HCT116 (cell line): ENCODE measurements at regions not wholly inside any gene's neighbourhood (a gene's known extent, or its start where the extent isn't known, plus 50 kb on each side); places are given as distances from the start of the nearest gene placed in this dataset.

Experiments used
- ATAC-seq: fragments of 200-7000 bp; cut with Tn5 transposase; 2 replicates; pipeline ENCODE4 v1.9.1; 2020; ENCODE audit warnings: mild to moderate bottlenecking, moderate library complexity
- BruUV-seq: library from RNA; stranded (reverse); fragments of 400-500 nt; replicated peaks from 2 replicates; lab custom pipeline; 2021; lab: Mats Ljungman, UMichigan
- CTCF ChIA-PET: fragments of 300-600 bp; sonication (Branson Sonifier 250); formaldehyde crosslinking; loops from one replicate; lab custom pipeline; 2021; ENCODE audit warnings: antibody characterized with exemption; lab: Charles Lee
- POLR2A ChIA-PET: fragments of 300-600, 350-600 bp; sonication (Branson Sonifier 250); formaldehyde crosslinking; loops from one replicate; lab custom pipeline; 2021; ENCODE audit warnings: antibody characterized with exemption; lab: Charles Lee
- RAD21 ChIA-PET, 2 experiments: fragments of 300-600 bp; sonication (Branson Sonifier 250); formaldehyde crosslinking; loops; one replicate each; lab custom pipeline; 2023; ENCODE audit warnings: low total read pairs in 2 of 2; ENCODE audit not compliant: uncharacterized antibody in 2 of 2, unreplicated experiment in 2 of 2, low non-redundant PET in 1 of 2; lab: Charles Lee
- DNase-seq: peaks from one replicate; pipeline ENCODE4 v3.0.0-alpha.2; 2010; ENCODE audit warnings: low read depth, low spot score
- H2AFZ ChIP-seq: fragments of 200-600 bp; shearing (Covaris generic), sonication (generic); 2 replicates; pipeline ENCODE4 v1.6.1; 2017; ENCODE audit warnings: low read depth, mixed run types, mixed read lengths, antibody characterized with exemption, low read length; ENCODE audit not compliant: poor library complexity, severe bottlenecking
- H3K27ac ChIP-seq: 2 replicates; pipeline ENCODE4 v1.5.1; 2012; ENCODE audit warnings: low read depth, low read length
- H3K27me3 ChIP-seq: fragments of 200-600 bp; sonication (generic); 2 replicates; pipeline ENCODE4 v1.6.1; 2016; ENCODE audit warnings: mixed run types, low read length, mixed read lengths; ENCODE audit not compliant: insufficient read depth
- H3K36me3 ChIP-seq, 2 experiments: fragments of 200-500 bp in 1 of 2; fragments of 200-600 bp in 1 of 2; sonication (Bioruptor generic) in 1 of 2; sonication (generic) in 1 of 2; 2 replicates each; pipeline versions ENCODE4 v1.5.1 to v1.6.1; 2014 to 2016; ENCODE audit warnings: low read length in 2 of 2, inconsistent platforms in 1 of 2, mixed read lengths in 1 of 2, mixed run types in 1 of 2; ENCODE audit not compliant: insufficient read depth in 2 of 2, control insufficient read depth in 1 of 2
- H3K4me1 ChIP-seq, 2 experiments: fragments of 200-600 bp in 1 of 2; sonication (generic) in 1 of 2; 2 replicates each; pipeline versions ENCODE4 v1.5.1 to v1.6.1; 2012 to 2017; ENCODE audit warnings: low read length in 2 of 2, inconsistent platforms in 1 of 2, mild to moderate bottlenecking in 1 of 2, mixed read lengths in 1 of 2, mixed run types in 1 of 2, moderate library complexity in 1 of 2; ENCODE audit not compliant: insufficient read depth in 2 of 2, control insufficient read depth in 1 of 2
- H3K4me2 ChIP-seq: fragments of 200-600 bp; sonication (generic); 2 replicates; pipeline ENCODE4 v1.6.1; 2017; ENCODE audit warnings: mixed run types, low read length, mixed read lengths
- H3K4me3 ChIP-seq, 2 experiments: fragments of 200-600 bp in 1 of 2; sonication (generic) in 1 of 2; replicated peaks in 1 of 2; 2 replicates each; pipeline ENCODE4 v1.5.1; 2011 to 2016; ENCODE audit warnings: low read length in 2 of 2, control low read depth in 1 of 2, low read depth in 1 of 2, mild to moderate bottlenecking in 1 of 2, mixed read lengths in 1 of 2, mixed run types in 1 of 2
- H3K79me2 ChIP-seq: fragments of 200-600 bp; sonication (generic); 2 replicates; pipeline ENCODE4 v1.6.1; 2017; ENCODE audit warnings: mild to moderate bottlenecking, mixed run types, low read length, moderate library complexity, mixed read lengths; ENCODE audit not compliant: insufficient read depth
- H3K9ac ChIP-seq: fragments of 200-600 bp; sonication (generic); 2 replicates; pipeline ENCODE4 v1.6.1; 2016; ENCODE audit warnings: low read length, mixed read lengths
- H3K9me2 ChIP-seq: fragments of 200-600 bp; sonication (generic), shearing (Covaris generic); 2 replicates; pipeline ENCODE4 v1.6.1; 2017; ENCODE audit warnings: mixed run types, mild to moderate bottlenecking, moderate library complexity; ENCODE audit not compliant: insufficient read depth
- H3K9me3 ChIP-seq, 2 experiments: fragments of 200-500 bp in 1 of 2; fragments of 200-600 bp in 1 of 2; sonication (Bioruptor generic) in 1 of 2; sonication (generic) in 1 of 2; 2 replicates each; pipeline ENCODE4 v1.6.1; 2014 to 2017; ENCODE audit warnings: low read length in 2 of 2, mixed read lengths in 2 of 2, inconsistent platforms in 1 of 2, low read depth in 1 of 2, mild to moderate bottlenecking in 1 of 2, mixed run types in 1 of 2, moderate library complexity in 1 of 2; ENCODE audit not compliant: control insufficient read depth in 1 of 2, insufficient read depth in 1 of 2
- H4K20me1 ChIP-seq: fragments of 200-600 bp; sonication (generic), shearing (Covaris generic); 2 replicates; pipeline ENCODE4 v1.6.1; 2017; ENCODE audit warnings: mixed run types, mild to moderate bottlenecking, moderate library complexity; ENCODE audit not compliant: insufficient read depth
- CBX3 ChIP-seq: IDR thresholded peaks from 2 replicates; pipeline ENCODE4 v1.6.1; 2012; ENCODE audit warnings: low read depth
- EGR1 ChIP-seq: IDR thresholded peaks from 2 replicates; pipeline ENCODE4 v1.6.1; 2012; ENCODE audit warnings: low read depth
- ELF1 ChIP-seq: IDR thresholded peaks from 2 replicates; pipeline ENCODE4 v1.6.1; 2012; ENCODE audit warnings: low read depth, borderline replicate concordance
- EZH2 ChIP-seq: fragments of 200-600 bp; sonication (generic); IDR thresholded peaks from 2 replicates; pipeline ENCODE4 v1.6.1; 2017; ENCODE audit warnings: antibody characterized with exemption, mixed run types
- EZH2phosphoT487 ChIP-seq: fragments of 200-600 bp; IDR thresholded peaks from 2 replicates; pipeline ENCODE4 v1.6.1; 2018; ENCODE audit warnings: antibody characterized with exemption, borderline replicate concordance
- FOSL1 ChIP-seq: IDR thresholded peaks from 2 replicates; pipeline ENCODE4 v1.6.1; 2012; ENCODE audit warnings: low read depth
- JUND ChIP-seq: IDR thresholded peaks from 2 replicates; pipeline ENCODE4 v1.6.1; 2012
- POLR2A ChIP-seq: IDR thresholded peaks from 2 replicates; pipeline ENCODE4 v1.7.0; 2011; ENCODE audit warnings: borderline replicate concordance; ENCODE audit not compliant: insufficient read depth, insufficient read length; ENCODE audit errors: extremely low read depth
- POLR2AphosphoS5 ChIP-seq: IDR thresholded peaks from 2 replicates; pipeline ENCODE4 v1.6.1; 2011; ENCODE audit warnings: mild to moderate bottlenecking, low read depth, low read length, moderate library complexity
- RAD21 ChIP-seq: IDR thresholded peaks from 2 replicates; pipeline ENCODE4 v1.6.1; 2012; ENCODE audit warnings: low read depth, mild to moderate bottlenecking
- SIN3A ChIP-seq: IDR thresholded peaks from 2 replicates; pipeline ENCODE4 v1.6.1; 2012; ENCODE audit warnings: low read depth
- SP1 ChIP-seq: IDR thresholded peaks from 2 replicates; pipeline ENCODE4 v1.6.1; 2012; ENCODE audit warnings: low read depth
- SRF ChIP-seq: IDR thresholded peaks from 2 replicates; pipeline ENCODE4 v1.6.1; 2012; ENCODE audit warnings: low read depth
- TCF7L2 ChIP-seq: IDR thresholded peaks from 2 replicates; pipeline ENCODE4 v1.7.0; 2011; ENCODE audit warnings: borderline replicate concordance, inconsistent platforms; ENCODE audit not compliant: insufficient read depth, insufficient read length; ENCODE audit errors: extremely low read depth
- YY1 ChIP-seq: IDR thresholded peaks from 2 replicates; pipeline ENCODE4 v1.6.1; 2011; ENCODE audit warnings: low read length, low read depth, moderate library complexity, mild to moderate bottlenecking; ENCODE audit not compliant: insufficient replicate concordance; ENCODE audit errors: extremely low read depth
- ZNF274 ChIP-seq: fragments of 200-500 bp; sonication (Bioruptor generic); IDR thresholded peaks from 2 replicates; pipeline ENCODE4 v1.6.1; 2014; ENCODE audit warnings: mild to moderate bottlenecking, low read depth, low read length, inconsistent platforms
- intact Hi-C: fragments of 100-400 bp; cut with micrococcal nuclease; formaldehyde crosslinking; loops from 2 replicates; pipeline ENCODE4 v1.10.0; 2022
- TF ChIP-seq, protein P1 (sequence below): IDR thresholded peaks from 2 replicates; pipeline ENCODE4 v1.6.1; 2011; ENCODE audit warnings: mild to moderate bottlenecking, low read length, moderate library complexity; ENCODE audit not compliant: insufficient replicate concordance; ENCODE audit errors: extremely low read depth

DNA sequence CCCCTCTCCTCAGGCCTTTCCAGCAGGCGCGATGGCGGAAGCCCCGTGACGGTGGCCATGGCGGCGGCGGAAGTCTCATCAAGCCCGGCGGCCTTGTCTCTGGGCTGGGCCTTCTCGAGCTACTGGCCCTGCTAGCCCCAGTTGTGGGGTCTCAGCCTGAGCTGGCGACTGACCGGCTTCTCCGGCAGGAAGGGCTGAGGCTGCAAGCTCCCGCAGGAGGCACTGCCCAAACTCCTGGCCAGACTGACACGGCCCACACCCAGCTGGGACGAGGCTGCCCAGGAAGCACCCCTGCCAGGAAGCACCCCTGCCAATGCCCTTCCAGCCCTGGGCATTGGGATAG is 88.5 kb upstream of the ANKH start (continued):
- TF ChIP-seq ZNF274 = no peak
- no peak for TF ChIP-seq POLR2A
- no peak for TF ChIP-seq EZH2phosphoT487
- no peak for TF ChIP-seq TCF7L2

DNA sequence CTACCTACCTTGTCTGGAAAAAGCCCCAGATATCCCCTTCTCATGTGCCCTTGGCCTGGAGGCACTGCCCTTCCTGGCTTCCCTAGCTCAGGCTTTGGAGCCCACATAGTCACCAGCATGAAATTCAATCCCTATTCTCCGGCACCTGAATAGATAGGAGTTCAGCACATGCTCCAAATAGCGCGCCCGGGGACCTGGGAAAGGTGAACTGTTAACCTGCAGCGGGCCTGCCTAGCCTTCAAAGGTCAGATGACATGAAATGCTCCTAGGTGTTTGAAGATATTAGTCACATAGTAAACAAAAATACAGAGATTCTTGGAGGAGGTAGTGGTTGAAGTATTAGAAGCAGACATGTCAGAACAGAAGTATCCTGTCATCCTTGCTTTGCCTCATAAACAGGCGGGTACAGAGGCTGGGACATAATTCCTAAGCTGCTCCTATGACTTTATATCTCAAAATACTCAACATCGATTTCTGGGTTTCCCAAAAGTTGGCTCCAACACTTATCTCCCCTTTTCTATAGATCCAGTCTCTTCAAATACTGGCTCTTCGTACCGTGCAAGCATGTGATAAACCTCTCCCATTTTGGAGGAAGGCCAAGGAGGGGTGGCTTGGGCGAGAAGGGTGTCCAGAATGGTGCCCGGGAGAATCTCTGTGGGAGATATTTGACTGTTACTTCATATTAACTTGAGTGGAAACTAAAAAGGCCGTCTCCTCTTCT is 88.0 kb upstream of the ANKH start:
- Histone ChIP-seq H3K4me3 (no peak overlapping the region), H3K4me2 (0 out of 2 replicates have a peak overlapping the region, but pooled peaks have one; percentile 7), H3K79me2 (no peaks in the 10 kb centered on the region), H3K4me1 (peaks cover 6 to 7% of the 10 kb centered on the region in 2 experiments; a peak in 3 of 4 replicates), H3K27me3 (no peaks in the 10 kb centered on the region), H3K9ac (no peak overlapping the region), H3K9me2 (no peaks in the 10 kb centered on the region), H3K27ac (no peak overlapping the region), H2AFZ (no peak overlapping the region), H3K36me3 (no peaks in the 10 kb centered on the region), H4K20me1 (no peaks in the 10 kb centered on the region), H3K9me3 (no peaks in the 10 kb centered on the region)
- ChIA-PET POLR2A (no interaction called here), RAD21 (no interaction called here), CTCF (interaction anchor here (1.3 kb wide), 1 partner anchor 44 kb away, joined by 4 read pairs; no protein-coding TSS in a partner anchor)
- DNase-seq (no peak), ATAC-seq (no peak)
- BruUV-seq = no TSS peak
- no peak for TF ChIP-seq JUND
- no peak for TF ChIP-seq YY1
- no peak for TF ChIP-seq SIN3A
- intact Hi-C loops = loop anchor here (5.0 kb wide), 1 partner anchor 43 kb away; no protein-coding TSS in a partner anchor

DNA sequence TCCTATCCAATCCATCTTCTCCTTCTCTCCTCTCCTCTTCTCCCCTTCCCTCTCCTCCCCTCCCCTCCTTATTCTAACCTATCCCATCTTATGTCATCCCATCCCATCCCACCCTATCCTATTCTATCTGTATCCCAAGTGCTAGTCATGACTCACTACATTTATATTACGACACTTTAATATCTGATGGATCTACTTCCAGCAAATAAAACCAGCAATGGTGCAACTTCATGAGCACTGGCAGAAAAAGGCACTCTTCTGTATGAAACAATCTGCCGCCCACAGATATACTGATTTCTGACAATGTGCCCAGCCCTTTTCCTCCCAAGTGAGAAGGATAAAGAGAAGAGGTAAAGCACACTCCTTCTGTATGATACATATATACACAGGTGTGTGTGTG is 86.6 kb upstream of the ANKH start:
- H3K4me3 ChIP-seq = no peak overlapping the region
- CTCF ChIA-PET = interaction anchor here (1.2 kb wide), 2 partner anchors 11 to 51 kb away, joined by 4 to 5 read pairs; no protein-coding TSS in a partner anchor
- H3K4me1 ChIP-seq = peaks cover 6 to 7% of the 10 kb centered on the region in 2 experiments; a peak in 3 of 4 replicates
- TF ChIP-seq EZH2phosphoT487 (no peak), ELF1 (no peak), YY1 (no peak), EGR1 (no peak), SP1 (no peak), POLR2AphosphoS5 (no peak), SRF (no peak), TCF7L2 (no peak), EZH2 (no peak), CBX3 (no peak), FOSL1 (no peak), RAD21 (no peak), SIN3A (no peak)
- TF ChIP-seq, protein P1, sequence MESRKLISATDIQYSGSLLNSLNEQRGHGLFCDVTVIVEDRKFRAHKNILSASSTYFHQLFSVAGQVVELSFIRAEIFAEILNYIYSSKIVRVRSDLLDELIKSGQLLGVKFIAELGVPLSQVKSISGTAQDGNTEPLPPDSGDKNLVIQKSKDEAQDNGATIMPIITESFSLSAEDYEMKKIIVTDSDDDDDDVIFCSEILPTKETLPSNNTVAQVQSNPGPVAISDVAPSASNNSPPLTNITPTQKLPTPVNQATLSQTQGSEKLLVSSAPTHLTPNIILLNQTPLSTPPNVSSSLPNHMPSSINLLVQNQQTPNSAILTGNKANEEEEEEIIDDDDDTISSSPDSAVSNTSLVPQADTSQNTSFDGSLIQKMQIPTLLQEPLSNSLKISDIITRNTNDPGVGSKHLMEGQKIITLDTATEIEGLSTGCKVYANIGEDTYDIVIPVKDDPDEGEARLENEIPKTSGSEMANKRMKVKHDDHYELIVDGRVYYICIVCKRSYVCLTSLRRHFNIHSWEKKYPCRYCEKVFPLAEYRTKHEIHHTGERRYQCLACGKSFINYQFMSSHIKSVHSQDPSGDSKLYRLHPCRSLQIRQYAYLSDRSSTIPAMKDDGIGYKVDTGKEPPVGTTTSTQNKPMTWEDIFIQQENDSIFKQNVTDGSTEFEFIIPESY = no peak
- TF ChIP-seq, all 23 proteins: peak for 0
- Histone ChIP-seq H3K79me2 (no peaks in the 10 kb centered on the region), H3K36me3 (no peaks in the 10 kb centered on the region), H4K20me1 (no peaks in the 10 kb centered on the region), H3K27ac (no peak overlapping the region), H2AFZ (no peak overlapping the region), H3K9me2 (no peaks in the 10 kb centered on the region), H3K9ac (no peak overlapping the region), H3K4me2 (no peak overlapping the region), H3K27me3 (no peaks in the 10 kb centered on the region), H3K9me3 (no peaks in the 10 kb centered on the region)
- intact Hi-C loops = loop anchor here (5.0 kb wide), 1 partner anchor 44 kb away; no protein-coding TSS in a partner anchor
- ChIA-PET RAD21 (no interaction called here), POLR2A (no interaction called here)
- ATAC-seq (no peak), DNase-seq (no peak)
- BruUV-seq = no TSS peak
